Gastrocnemius medialis (tissue), 4 donors: ENCODE measurements at regions not wholly inside any gene's neighbourhood (a gene's known extent, or its start where the extent isn't known, plus 50 kb on each side); places are given as distances from the start of the nearest gene placed in this dataset.
"Not testable (repeated sequence)": the region's sequence is repeated elsewhere in the genome, so short reads cannot be mapped to it uniquely, and the experiment has no call there.

Experiments used
- ATAC-seq, 2 donors: fragments of 150-250 bp; one replicate each; pipeline ENCODE4 v1.9.1; 2016
- DNase-seq, 2 donors: peaks; one replicate each; pipeline ENCODE4 v3.0.0-alpha.2; 2019
- H3K27ac ChIP-seq, 4 donors: fragments of 200-600 bp; sonication (generic); 1 replicate in 1 of 4; 2 replicates in 3 of 4; pipeline ENCODE4 v1.5.1; 2016 to 2018; ENCODE audit warnings: mild to moderate bottlenecking in 2 of 4, moderate library complexity in 1 of 4
- H3K27me3 ChIP-seq, 3 donors: fragments of 200-600 bp; sonication (generic) in 2 of 3; 1 replicate in 1 of 3; 2 replicates in 2 of 3; pipeline versions ENCODE4 v1.5.1 to v1.6.0; 2016 to 2019; ENCODE audit warnings: mild to moderate bottlenecking in 1 of 3, moderate library complexity in 1 of 3
- H3K36me3 ChIP-seq, 2 donors: fragments of 200-600 bp; sonication (generic) in 1 of 2; one replicate each; pipeline ENCODE4 v1.5.1; 2017 to 2018
- H3K4me1 ChIP-seq, 2 donors: fragments of 200-600 bp; sonication (generic) in 1 of 2; one replicate each; pipeline ENCODE4 v1.5.1; 2016 to 2017; ENCODE audit warnings: mild to moderate bottlenecking in 2 of 2
- H3K4me3 ChIP-seq, 4 donors: fragments of 200-600 bp; sonication (generic) in 3 of 4; 1 replicate in 1 of 4; 2 replicates in 3 of 4; pipeline ENCODE4 v1.5.1; 2016 to 2019; ENCODE audit warnings: mild to moderate bottlenecking in 2 of 4
- H3K9me3 ChIP-seq, 3 donors: fragments of 200-600 bp; sonication (generic) in 2 of 3; 1 replicate in 1 of 3; 2 replicates in 2 of 3; pipeline ENCODE4 v1.5.1; 2016 to 2019
- POLR2A ChIP-seq, 2 donors: fragments of 450-650 bp; IDR thresholded peaks; one replicate each; pipeline ENCODE4 v1.6.1; 2017; ENCODE audit warnings: antibody characterized with exemption in 2 of 2, mild to moderate bottlenecking in 2 of 2, moderate library complexity in 2 of 2
- in situ Hi-C, 4 donors: fragments of 200-750 bp; cut with MboI; loops; one replicate each; pipeline versions ENCODE4 v1.15.0 to v1.8.0; 2017; ENCODE audit warnings: low sequenced_read_pairs in 4 of 4
- intact Hi-C: fragments of 100-400 bp; cut with DNase I; formaldehyde crosslinking; loops from one replicate; pipeline ENCODE4 v1.15.1; 2023; ENCODE audit warnings: low total_unique reads
- TF ChIP-seq, protein P1 (sequence below), 5 experiments: fragments of 450-650 bp in 3 of 5; fragments of 200-600 bp in 2 of 5; sonication (generic) in 2 of 5; IDR thresholded peaks in 4 of 5; conservative IDR thresholded peaks in 1 of 5; 1 replicate in 4 of 5; 2 replicates in 1 of 5; pipeline ENCODE4 v1.5.1; 2016 to 2019; ENCODE audit warnings: antibody characterized with exemption in 5 of 5, mild to moderate bottlenecking in 3 of 5, moderate library complexity in 3 of 5

GRCh38 chr18:10100941-10101701, 187.3 kb downstream of the VAPA start:
- ATAC-seq (peak in 1 of 2 donors; percentile 8), DNase-seq (no peak)
- intact Hi-C loops (no loop called here), in situ Hi-C loops (no loop called here)
- Histone ChIP-seq H3K36me3 (no peaks in the 10 kb centered on the region), H3K4me1 (peaks cover 0 to 11% of the 10 kb centered on the region in 2 donors), H3K27ac (no peak overlapping the region), H3K27me3 (no peaks in the 10 kb centered on the region), H3K4me3 (no peak overlapping the region), H3K9me3 (no peaks in the 10 kb centered on the region)
- TF ChIP-seq, protein P1, sequence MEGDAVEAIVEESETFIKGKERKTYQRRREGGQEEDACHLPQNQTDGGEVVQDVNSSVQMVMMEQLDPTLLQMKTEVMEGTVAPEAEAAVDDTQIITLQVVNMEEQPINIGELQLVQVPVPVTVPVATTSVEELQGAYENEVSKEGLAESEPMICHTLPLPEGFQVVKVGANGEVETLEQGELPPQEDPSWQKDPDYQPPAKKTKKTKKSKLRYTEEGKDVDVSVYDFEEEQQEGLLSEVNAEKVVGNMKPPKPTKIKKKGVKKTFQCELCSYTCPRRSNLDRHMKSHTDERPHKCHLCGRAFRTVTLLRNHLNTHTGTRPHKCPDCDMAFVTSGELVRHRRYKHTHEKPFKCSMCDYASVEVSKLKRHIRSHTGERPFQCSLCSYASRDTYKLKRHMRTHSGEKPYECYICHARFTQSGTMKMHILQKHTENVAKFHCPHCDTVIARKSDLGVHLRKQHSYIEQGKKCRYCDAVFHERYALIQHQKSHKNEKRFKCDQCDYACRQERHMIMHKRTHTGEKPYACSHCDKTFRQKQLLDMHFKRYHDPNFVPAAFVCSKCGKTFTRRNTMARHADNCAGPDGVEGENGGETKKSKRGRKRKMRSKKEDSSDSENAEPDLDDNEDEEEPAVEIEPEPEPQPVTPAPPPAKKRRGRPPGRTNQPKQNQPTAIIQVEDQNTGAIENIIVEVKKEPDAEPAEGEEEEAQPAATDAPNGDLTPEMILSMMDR (IDR thresholded peaks at IDR 0.05 in 4 of 5, conservative IDR thresholded peaks at IDR 0.05 in 1 of 5): no peak
- TF ChIP-seq POLR2A (IDR thresholded peaks at IDR 0.05): no peak

GRCh38 chr18:10101729-10102128, 187.9 kb downstream of the VAPA start:
- no peak for ATAC-seq
- Histone ChIP-seq H3K4me1 (peaks cover 0 to 11% of the 10 kb centered on the region in 2 donors), H3K36me3 (no peaks in the 10 kb centered on the region), H3K27ac (no peak overlapping the region), H3K9me3 (no peaks in the 10 kb centered on the region), H3K27me3 (no peaks in the 10 kb centered on the region), H3K4me3 (no peak overlapping the region)
- TF ChIP-seq, protein P1 (IDR thresholded peaks at IDR 0.05 in 4 of 5, conservative IDR thresholded peaks at IDR 0.05 in 1 of 5): no peak
- TF ChIP-seq POLR2A (IDR thresholded peaks at IDR 0.05): no peak
- intact Hi-C loops (no loop called here), in situ Hi-C loops (no loop called here)
- no peak for DNase-seq

- H3K27me3 ChIP-seq, H3K9me3 ChIP-seq, H3K36me3 ChIP-seq, H3K27ac ChIP-seq, H3K4me3 ChIP-seq, DNase-seq, in situ Hi-C loops, ATAC-seq, intact Hi-C loops: not testable (repeated sequence)
- peaks cover 0 to 11% of the 10 kb centered on the region in 2 donors for H3K4me1 ChIP-seq
Observed at GRCh38 chr18:10105118-10105517, 191.3 kb downstream of the VAPA start.

DNA sequence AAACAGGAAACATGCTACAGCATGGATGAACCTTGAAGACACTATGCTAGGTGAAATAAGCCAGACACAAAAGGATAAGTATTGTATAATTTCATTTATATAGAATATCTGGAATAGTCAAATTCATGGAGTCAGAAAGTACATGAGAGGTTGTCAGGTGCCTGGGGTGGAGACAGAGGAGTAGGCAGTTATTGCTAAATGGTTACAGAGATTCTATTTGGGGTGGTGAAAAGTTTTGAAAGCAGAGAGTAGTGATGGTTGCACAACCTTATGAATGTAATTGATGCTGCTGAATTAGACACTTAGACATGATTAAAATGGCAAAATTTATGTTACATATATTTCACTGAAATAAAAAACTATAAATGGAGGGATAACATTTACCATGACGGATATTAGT, 197.4 kb downstream of the VAPA start:
- in situ Hi-C loops: no loop called here

GRCh38 chr18:10111944-10112343, 198.1 kb downstream of the VAPA start:
- ATAC-seq (no peak), DNase-seq (no peak)
- TF ChIP-seq, protein P1 (IDR thresholded peaks at IDR 0.05 in 4 of 5, conservative IDR thresholded peaks at IDR 0.05 in 1 of 5): no peak
- TF ChIP-seq POLR2A (IDR thresholded peaks at IDR 0.05): no peak
- H3K27ac ChIP-seq: no peak overlapping the region
- no peaks in the 10 kb centered on the region for H3K36me3 ChIP-seq
- H3K4me3 ChIP-seq: no peak overlapping the region
- H3K4me1 ChIP-seq: no peaks in the 10 kb centered on the region
- in situ Hi-C loops (no loop called here), intact Hi-C loops (no loop called here)
- no peaks in the 10 kb centered on the region for H3K27me3 ChIP-seq
- H3K9me3 ChIP-seq: no peaks in the 10 kb centered on the region

More for the DNA sequence above, 197.4 kb downstream of the VAPA start:
- DNase-seq: no peak
- TF ChIP-seq, protein P1 (IDR thresholded peaks at IDR 0.05 in 4 of 5, conservative IDR thresholded peaks at IDR 0.05 in 1 of 5): no peak
- Histone ChIP-seq H3K9me3 (no peaks in the 10 kb centered on the region), H3K27me3 (no peaks in the 10 kb centered on the region), H3K4me1 (no peaks in the 10 kb centered on the region), H3K4me3 (no peak overlapping the region), H3K27ac (no peak overlapping the region), H3K36me3 (no peaks in the 10 kb centered on the region)
- intact Hi-C loops: no loop called here
- no peak for ATAC-seq
